Fibroblast of mammary gland (primary cell): ENCODE measurements at regions not wholly inside any gene's neighbourhood (a gene's known extent, or its start where the extent isn't known, plus 50 kb on each side); places are given as distances from the start of the nearest gene placed in this dataset.

Experiments
- DNase-seq: peaks from one replicate; pipeline ENCODE4 v3.0.0-alpha.2; 2010; ENCODE audit warnings: low read depth
- H3K4me3 ChIP-seq: 2 replicates; pipeline ENCODE4 v1.5.1; 2011; ENCODE audit warnings: low read depth, mild to moderate bottlenecking, low read length, moderate library complexity; ENCODE audit not compliant: control insufficient read depth
- TF ChIP-seq, protein P1 (sequence below): conservative IDR thresholded peaks from 2 replicates; pipeline ENCODE4 v1.5.1; 2011; ENCODE audit warnings: low read depth, low read length, inconsistent platforms; ENCODE audit not compliant: control insufficient read depth, insufficient read depth

GRCh38 chr3:135898774-135899173 is 66.8 kb upstream of the PPP2R3A start:
- TF ChIP-seq, protein P1, sequence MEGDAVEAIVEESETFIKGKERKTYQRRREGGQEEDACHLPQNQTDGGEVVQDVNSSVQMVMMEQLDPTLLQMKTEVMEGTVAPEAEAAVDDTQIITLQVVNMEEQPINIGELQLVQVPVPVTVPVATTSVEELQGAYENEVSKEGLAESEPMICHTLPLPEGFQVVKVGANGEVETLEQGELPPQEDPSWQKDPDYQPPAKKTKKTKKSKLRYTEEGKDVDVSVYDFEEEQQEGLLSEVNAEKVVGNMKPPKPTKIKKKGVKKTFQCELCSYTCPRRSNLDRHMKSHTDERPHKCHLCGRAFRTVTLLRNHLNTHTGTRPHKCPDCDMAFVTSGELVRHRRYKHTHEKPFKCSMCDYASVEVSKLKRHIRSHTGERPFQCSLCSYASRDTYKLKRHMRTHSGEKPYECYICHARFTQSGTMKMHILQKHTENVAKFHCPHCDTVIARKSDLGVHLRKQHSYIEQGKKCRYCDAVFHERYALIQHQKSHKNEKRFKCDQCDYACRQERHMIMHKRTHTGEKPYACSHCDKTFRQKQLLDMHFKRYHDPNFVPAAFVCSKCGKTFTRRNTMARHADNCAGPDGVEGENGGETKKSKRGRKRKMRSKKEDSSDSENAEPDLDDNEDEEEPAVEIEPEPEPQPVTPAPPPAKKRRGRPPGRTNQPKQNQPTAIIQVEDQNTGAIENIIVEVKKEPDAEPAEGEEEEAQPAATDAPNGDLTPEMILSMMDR, result no peak
- H3K4me3 ChIP-seq, result no peak overlapping the region
- no peak for DNase-seq

GRCh38 chr3:135905058-135905724 is 60.3 kb upstream of the PPP2R3A start:
- H3K4me3 ChIP-seq, result no peak overlapping the region
- TF ChIP-seq, protein P1, result peak; percentile 46
- DNase-seq, result peak; percentile 57

- TF ChIP-seq, protein P1, result no peak
- H3K4me3 ChIP-seq, result no peak overlapping the region
- DNase-seq, result no peak
Measured at GRCh38 chr3:135907422-135908165, 57.9 kb upstream of the PPP2R3A start.

DNA sequence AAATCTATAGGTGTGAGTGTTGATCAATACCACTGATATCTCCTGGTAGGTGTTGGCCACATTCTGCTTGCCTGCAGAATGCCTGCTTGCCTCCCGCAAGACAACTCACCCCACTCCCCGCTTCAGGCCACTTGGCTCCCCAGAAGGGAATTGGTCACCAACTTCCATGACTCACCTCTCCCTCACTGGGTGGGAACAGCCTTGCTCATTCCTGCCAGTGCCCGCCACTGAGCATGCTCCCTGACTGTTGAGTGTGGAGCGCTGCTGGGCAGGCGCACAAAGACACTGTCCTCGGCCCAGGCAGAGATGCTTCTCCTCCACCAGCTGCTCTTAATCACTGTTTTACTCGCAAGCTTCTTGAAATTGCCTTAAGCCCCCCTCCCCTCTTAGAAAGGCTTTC is 57.3 kb upstream of the PPP2R3A start:
- TF ChIP-seq, protein P1, result no peak
- no peak overlapping the region for H3K4me3 ChIP-seq
- DNase-seq, result peak; percentile 55

GRCh38 chr3:135908737-135909136 is 56.8 kb upstream of the PPP2R3A start:
- H3K4me3 ChIP-seq, result no peak overlapping the region
- TF ChIP-seq, protein P1, result no peak
- no peak for DNase-seq

DNA sequence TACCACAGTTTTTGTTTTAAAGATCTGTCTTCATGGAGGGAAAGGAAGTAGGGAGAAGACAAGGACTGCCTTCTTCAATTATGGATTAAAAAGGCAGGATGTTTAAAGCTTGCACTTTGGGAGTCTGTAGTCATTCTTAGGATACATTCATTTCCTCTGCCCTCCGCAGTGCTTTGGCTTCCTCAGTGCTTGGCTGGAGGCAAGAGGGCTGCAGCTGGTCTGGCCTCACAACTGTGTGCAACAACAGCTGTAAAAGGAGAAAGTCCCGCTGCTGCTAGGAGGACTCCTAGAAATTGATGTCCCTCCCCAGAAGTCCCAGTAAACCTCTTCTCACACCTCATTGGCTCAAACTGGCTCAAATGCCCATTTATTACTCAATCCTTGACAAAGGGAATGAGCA is 54.4 kb upstream of the PPP2R3A start:
- TF ChIP-seq, protein P1, result no peak
- H3K4me3 ChIP-seq, result no peak overlapping the region
- DNase-seq, result no peak
